OCI-LY7 (cell line): ENCODE measurements at regions not wholly inside any gene's neighbourhood (a gene's known extent, or its start where the extent isn't known, plus 50 kb on each side); places are given as distances from the start of the nearest gene placed in this dataset.

Experiments used
- BruUV-seq: library from RNA; stranded (reverse); fragments of 400-500 nt; replicated peaks from 2 replicates; lab custom pipeline; 2021; lab: Mats Ljungman, UMichigan
- CTCF ChIA-PET: fragments of 300-600 bp; sonication (Branson Sonifier 250); formaldehyde crosslinking; loops from one replicate; lab custom pipeline; 2022; ENCODE audit warnings: antibody characterized with exemption; ENCODE audit not compliant: unreplicated experiment; lab: Charles Lee
- POLR2A ChIA-PET: fragments of 300-600 bp; sonication (Branson Sonifier 250); formaldehyde crosslinking; loops from one replicate; lab custom pipeline; 2022; ENCODE audit warnings: antibody characterized with exemption; lab: Charles Lee
- DNase-seq: peaks from one replicate; pipeline ENCODE4 v3.0.0-alpha.2; 2015; ENCODE audit warnings: low spot score
- H2AFZ ChIP-seq: fragments of 200-600 bp; sonication (generic), shearing (Covaris generic); 2 replicates; pipeline ENCODE4 v1.6.1; 2014; ENCODE audit warnings: mild to moderate bottlenecking, antibody characterized with exemption, low read length, moderate library complexity
- H3K27ac ChIP-seq: fragments of 200-600 bp; sonication (generic); 2 replicates; pipeline ENCODE4 v1.5.1; 2014; ENCODE audit warnings: mixed run types, low read depth, mild to moderate bottlenecking, moderate library complexity, low read length, inconsistent platforms; ENCODE audit not compliant: poor library complexity, severe bottlenecking
- H3K36me3 ChIP-seq: fragments of 200-600 bp; sonication (generic); 2 replicates; pipeline ENCODE4 v1.6.1; 2014; ENCODE audit warnings: mild to moderate bottlenecking, antibody characterized with exemption, low read length, moderate library complexity, mixed read lengths; ENCODE audit not compliant: insufficient read depth
- H3K4me1 ChIP-seq: fragments of 200-600 bp; sonication (generic); 2 replicates; pipeline ENCODE4 v1.5.1; 2014; ENCODE audit warnings: mild to moderate bottlenecking, low read length; ENCODE audit not compliant: insufficient read depth, poor library complexity, severe bottlenecking
- H3K4me2 ChIP-seq: fragments of 200-600 bp; sonication (generic); 2 replicates; pipeline ENCODE4 v1.6.1; 2014; ENCODE audit warnings: mild to moderate bottlenecking, low read length
- H3K4me3 ChIP-seq: fragments of 200-600 bp; sonication (generic); 2 replicates; pipeline ENCODE4 v1.5.1; 2014; ENCODE audit warnings: mild to moderate bottlenecking, low read depth, low read length; ENCODE audit not compliant: poor library complexity, severe bottlenecking
- H3K79me2 ChIP-seq: fragments of 200-600 bp; sonication (generic); 2 replicates; pipeline ENCODE4 v1.6.1; 2016; ENCODE audit warnings: low read depth, mild to moderate bottlenecking, low read length, moderate library complexity, mixed read lengths; ENCODE audit not compliant: insufficient read depth
- H3K9me2 ChIP-seq: fragments of 200-600 bp; sonication (generic); 2 replicates; pipeline ENCODE4 v1.6.1; 2016; ENCODE audit warnings: mild to moderate bottlenecking, low read length, mixed read lengths; ENCODE audit not compliant: insufficient read depth
- H3K9me3 ChIP-seq: fragments of 200-600 bp; sonication (generic); 2 replicates; pipeline ENCODE4 v1.6.1; 2014; ENCODE audit warnings: mild to moderate bottlenecking, mixed run types, low read length, mixed read lengths
- H4K20me1 ChIP-seq: fragments of 200-600 bp; sonication (generic); 2 replicates; pipeline ENCODE4 v1.6.1; 2014; ENCODE audit warnings: mild to moderate bottlenecking, antibody characterized with exemption, low read length, moderate library complexity, mixed read lengths; ENCODE audit not compliant: insufficient read depth
- CTCF ChIP-seq: fragments of 200-600 bp; sonication (generic); conservative IDR thresholded peaks from 2 replicates; pipeline ENCODE4 v1.5.1; 2014; ENCODE audit warnings: mild to moderate bottlenecking, antibody characterized with exemption, low read length, moderate library complexity, mixed read lengths
- EZH2phosphoT487 ChIP-seq: fragments of 200-600 bp; sonication (generic); IDR thresholded peaks from 2 replicates; pipeline ENCODE4 v1.6.1; 2018; ENCODE audit warnings: low read depth, borderline replicate concordance, mild to moderate bottlenecking, mixed run types, antibody characterized with exemption, low read length, moderate library complexity, mixed read lengths
- intact Hi-C: fragments of 100-400 bp; cut with micrococcal nuclease; formaldehyde crosslinking; loops from one replicate; pipeline ENCODE4 v1.10.0; 2022; ENCODE audit not compliant: unreplicated experiment

- Histone ChIP-seq H3K27ac (no peak overlapping the region), H2AFZ (no peak overlapping the region), H3K9me3 (no peaks in the 10 kb centered on the region), H4K20me1 (no peaks in the 10 kb centered on the region), H3K9me2 (no peaks in the 10 kb centered on the region), H3K4me3 (no peak overlapping the region), H3K4me2 (no peak overlapping the region), H3K36me3 (no peaks in the 10 kb centered on the region; the same call in 1 of the 2 replicates), H3K4me1 (peaks cover 6% of the 10 kb centered on the region), H3K79me2 (no peaks in the 10 kb centered on the region)
- no peak for DNase-seq
- BruUV-seq, result no TSS peak
- CTCF ChIA-PET, result no interaction called here
- TF ChIP-seq CTCF, result no peak
- TF ChIP-seq EZH2phosphoT487, result no peak
- intact Hi-C loops, result no loop called here
- POLR2A ChIA-PET, result no interaction called here
These were observed 143.8 kb downstream of the CEP135 start for GRCh38 chr4:56092540-56092939.

- no peaks in the 10 kb centered on the region for H3K9me2 ChIP-seq
- DNase-seq, result no peak
- H4K20me1 ChIP-seq, result no peaks in the 10 kb centered on the region
- H3K36me3 ChIP-seq, result no peaks in the 10 kb centered on the region
- no TSS peak for BruUV-seq
- TF ChIP-seq CTCF (no peak), EZH2phosphoT487 (no peak)
- H3K27ac ChIP-seq, result no peak overlapping the region
- H3K79me2 ChIP-seq, result no peaks in the 10 kb centered on the region
- H3K9me3 ChIP-seq, result no peaks in the 10 kb centered on the region
- POLR2A ChIA-PET, result no interaction called here
- peaks cover 5% of the 10 kb centered on the region for H3K4me1 ChIP-seq
- CTCF ChIA-PET, result no interaction called here
- no peak overlapping the region for H3K4me2 ChIP-seq
- H2AFZ ChIP-seq, result no peak overlapping the region
- intact Hi-C loops, result no loop called here
- no peak overlapping the region for H3K4me3 ChIP-seq
These were observed 137.8 kb downstream of the CEP135 start for GRCh38 chr4:56086561-56086960.

- CTCF ChIA-PET, result no interaction called here
- Histone ChIP-seq H3K79me2 (no peaks in the 10 kb centered on the region), H3K36me3 (no peaks in the 10 kb centered on the region), H3K4me2 (no peak overlapping the region), H3K4me1 (peaks cover 5% of the 10 kb centered on the region), H3K9me3 (no peaks in the 10 kb centered on the region), H3K4me3 (no peak overlapping the region), H3K9me2 (no peaks in the 10 kb centered on the region), H4K20me1 (no peaks in the 10 kb centered on the region), H2AFZ (no peak overlapping the region), H3K27ac (no peak overlapping the region)
- TF ChIP-seq CTCF, result no peak
- no peak for TF ChIP-seq EZH2phosphoT487
- BruUV-seq, result no TSS peak
- DNase-seq, result no peak
- POLR2A ChIA-PET, result interaction anchor here (0.7 kb wide), 2 partner anchors 22 to 334 kb away, joined by 3 to 4 read pairs; no protein-coding TSS in a partner anchor
- intact Hi-C loops, result no loop called here
These were observed 137.4 kb downstream of the CEP135 start for GRCh38 chr4:56086073-56086541.
